ENCODE measurements at regions not wholly inside any gene's neighbourhood (a gene's known extent, or its start where the extent isn't known, plus 50 kb on each side); places are given as distances from the start of the nearest gene placed in this dataset.
A peak's percentile ranks its signal among the peaks of the same experiment; 100 is the strongest.

DNA sequence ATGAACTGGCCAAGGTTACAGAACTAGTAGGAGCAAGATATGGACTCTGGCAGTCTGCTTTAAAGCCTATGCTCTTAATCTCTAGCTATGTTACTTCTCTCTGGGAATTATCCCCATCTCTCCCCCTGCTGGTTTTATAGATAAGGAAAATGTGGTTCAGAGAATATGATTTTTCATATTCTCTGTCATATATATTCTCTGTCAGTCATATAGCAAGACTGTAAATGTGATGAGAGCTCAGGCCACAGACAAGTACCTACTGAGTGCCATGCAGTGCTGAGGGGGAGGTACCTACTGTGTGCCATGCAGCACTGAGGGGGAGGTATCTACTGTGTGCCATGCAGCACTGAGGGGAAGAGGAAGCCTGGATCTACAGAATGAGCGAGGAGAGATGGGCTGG, 220.3 kb upstream of the FGGY start:
- Histone ChIP-seq H3K27me3 (replicated peaks in 1 of 7) (no peaks in the 10 kb centered on the region), H3K4me1 (peaks cover 7 to 16% (median 13%) of the 10 kb centered on the region in 6 donors), H3K36me3 (no peaks in the 10 kb centered on the region), H3K27ac (no peak overlapping the region), H3K9me3 (no peaks in the 10 kb centered on the region), H3K4me3 (no peak overlapping the region)
- no peak for DNase-seq
- 76 to 91% (median 87%) methylated on average over 1 of the region's 1 CpG for WGBS, 5 donors
- TF ChIP-seq POLR2A (IDR thresholded peaks at IDR 0.05) (no peak), POLR2AphosphoS5 (IDR thresholded peaks at IDR 0.05) (no peak)
- TF ChIP-seq, protein P1, sequence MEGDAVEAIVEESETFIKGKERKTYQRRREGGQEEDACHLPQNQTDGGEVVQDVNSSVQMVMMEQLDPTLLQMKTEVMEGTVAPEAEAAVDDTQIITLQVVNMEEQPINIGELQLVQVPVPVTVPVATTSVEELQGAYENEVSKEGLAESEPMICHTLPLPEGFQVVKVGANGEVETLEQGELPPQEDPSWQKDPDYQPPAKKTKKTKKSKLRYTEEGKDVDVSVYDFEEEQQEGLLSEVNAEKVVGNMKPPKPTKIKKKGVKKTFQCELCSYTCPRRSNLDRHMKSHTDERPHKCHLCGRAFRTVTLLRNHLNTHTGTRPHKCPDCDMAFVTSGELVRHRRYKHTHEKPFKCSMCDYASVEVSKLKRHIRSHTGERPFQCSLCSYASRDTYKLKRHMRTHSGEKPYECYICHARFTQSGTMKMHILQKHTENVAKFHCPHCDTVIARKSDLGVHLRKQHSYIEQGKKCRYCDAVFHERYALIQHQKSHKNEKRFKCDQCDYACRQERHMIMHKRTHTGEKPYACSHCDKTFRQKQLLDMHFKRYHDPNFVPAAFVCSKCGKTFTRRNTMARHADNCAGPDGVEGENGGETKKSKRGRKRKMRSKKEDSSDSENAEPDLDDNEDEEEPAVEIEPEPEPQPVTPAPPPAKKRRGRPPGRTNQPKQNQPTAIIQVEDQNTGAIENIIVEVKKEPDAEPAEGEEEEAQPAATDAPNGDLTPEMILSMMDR (IDR thresholded peaks at IDR 0.05 in 8 of 11, conservative IDR thresholded peaks at IDR 0.05 in 3 of 11) = peak in 2 of 11 experiments; percentile 12 to 35
- intact Hi-C loops (cut with DNase I; ENCODE audit: low total_unique reads) = no loop called here

DNA sequence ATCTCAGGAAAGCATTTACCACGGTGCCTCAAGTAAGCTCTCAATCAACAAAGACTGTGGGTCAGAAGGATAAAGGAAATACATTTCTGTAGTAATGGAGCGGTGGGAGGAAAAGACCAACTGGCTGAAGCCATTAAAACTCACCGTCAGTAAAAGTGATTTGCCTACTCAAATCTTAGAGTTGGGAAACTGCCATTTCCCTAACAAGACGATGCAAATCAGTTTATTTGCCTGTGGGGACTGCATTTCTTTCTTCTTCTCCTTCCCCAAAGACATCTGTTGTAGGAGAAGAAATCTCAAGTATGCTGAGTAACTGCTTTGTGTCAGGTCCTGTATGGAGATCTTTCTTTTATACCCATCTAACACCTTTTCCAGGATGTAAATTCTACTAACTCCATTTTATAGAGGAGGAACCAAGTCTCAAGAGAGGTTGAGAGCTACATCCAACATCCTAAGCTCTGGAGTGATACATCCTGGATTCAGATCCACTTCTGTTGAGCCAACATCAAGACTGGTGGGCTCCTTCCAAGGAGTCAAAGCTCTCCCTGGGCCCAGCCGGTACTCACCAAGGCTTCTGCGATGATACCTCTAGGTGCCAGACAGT, 219.3 kb upstream of the FGGY start:
- H3K9me3 ChIP-seq = no peaks in the 10 kb centered on the region
- H3K36me3 ChIP-seq = no peaks in the 10 kb centered on the region
- TF ChIP-seq, protein P1 (IDR thresholded peaks at IDR 0.05 in 8 of 11, conservative IDR thresholded peaks at IDR 0.05 in 3 of 11) = no peak
- TF ChIP-seq POLR2A (IDR thresholded peaks at IDR 0.05) = no peak
- TF ChIP-seq POLR2AphosphoS5 (IDR thresholded peaks at IDR 0.05) = no peak
- peaks cover 0 to 6% (median 4%) of the 10 kb centered on the region in 6 donors for H3K4me1 ChIP-seq
- H3K27ac ChIP-seq = no peak overlapping the region
- WGBS, 5 donors = 73 to 85% (median 78%) methylated on average over 6 of the region's 6 CpGs
- intact Hi-C loops (cut with DNase I; ENCODE audit: low total_unique reads) = no loop called here
- no peaks in the 10 kb centered on the region for H3K27me3 ChIP-seq (replicated peaks in 1 of 7)
- DNase-seq = no peak
- no peak overlapping the region for H3K4me3 ChIP-seq

DNA sequence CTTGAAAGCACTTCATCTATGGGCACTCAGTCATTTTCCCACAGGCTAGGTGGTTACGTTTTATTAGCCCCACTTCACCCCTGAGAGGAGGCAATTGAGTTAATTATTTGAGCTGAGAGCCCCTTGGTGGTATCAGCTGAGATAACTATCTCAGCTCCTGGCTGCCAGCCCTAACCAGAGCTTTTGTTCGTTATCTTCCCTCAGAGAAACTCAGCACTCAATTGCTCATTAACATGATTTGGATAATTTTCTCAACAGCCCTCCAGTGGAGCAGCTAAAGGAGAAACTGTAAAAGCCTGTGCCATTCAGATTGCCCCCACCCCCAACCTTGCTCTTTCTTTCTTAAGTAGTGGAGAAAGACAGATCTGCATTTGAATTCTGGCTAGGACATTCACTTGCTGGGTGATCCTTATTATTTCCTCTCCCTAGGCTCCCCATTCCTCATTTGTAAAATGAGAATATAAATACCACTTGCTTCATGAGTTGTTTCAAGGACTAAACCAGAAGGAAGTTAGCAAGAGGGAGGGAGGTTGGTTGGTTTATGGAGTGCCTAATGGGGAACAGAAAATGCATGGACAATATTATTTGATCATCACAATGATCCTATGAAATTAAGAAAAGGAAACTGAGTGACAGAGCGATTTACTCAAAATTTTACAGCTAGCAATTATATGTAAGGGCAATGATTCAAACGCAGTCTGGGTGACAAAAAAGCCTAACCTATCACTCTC, 218.7 kb upstream of the FGGY start:
- Histone ChIP-seq H3K36me3 (no peaks in the 10 kb centered on the region), H3K4me1 (no peaks in the 10 kb centered on the region), H3K27me3 (replicated peaks in 1 of 7) (no peaks in the 10 kb centered on the region), H3K9me3 (no peaks in the 10 kb centered on the region), H3K4me3 (no peak overlapping the region), H3K27ac (no peak overlapping the region)
- TF ChIP-seq, protein P1 (IDR thresholded peaks at IDR 0.05 in 8 of 11, conservative IDR thresholded peaks at IDR 0.05 in 3 of 11) = no peak
- TF ChIP-seq POLR2AphosphoS5 (IDR thresholded peaks at IDR 0.05) = no peak
- TF ChIP-seq POLR2A (IDR thresholded peaks at IDR 0.05) = no peak
- 36 to 80% (median 65%) methylated on average over 4 of the region's 4 CpGs for WGBS, 5 donors
- intact Hi-C loops (cut with DNase I; ENCODE audit: low total_unique reads) = no loop called here
- DNase-seq = no peak

DNA sequence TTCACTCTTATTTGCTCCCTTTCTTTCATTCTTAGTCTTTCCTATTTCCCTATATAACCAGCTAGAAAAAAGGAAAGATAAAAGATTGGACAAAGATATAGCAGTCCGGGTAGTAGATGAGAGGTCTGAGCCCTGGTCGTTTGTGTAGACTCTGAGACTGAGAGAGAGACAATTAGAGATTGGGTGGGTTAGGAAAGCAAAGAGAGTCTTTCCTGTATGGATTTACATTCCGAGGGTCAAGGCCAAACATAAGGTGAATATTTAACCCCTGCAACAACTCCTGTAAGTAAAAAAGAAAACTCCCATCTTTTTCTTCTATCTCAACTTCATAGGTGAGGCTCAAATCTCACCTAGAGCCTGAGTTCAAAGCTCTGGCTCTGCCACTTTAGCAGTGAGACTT, 218.0 kb upstream of the FGGY start:
- H3K27me3 ChIP-seq (replicated peaks in 1 of 7) = no peaks in the 10 kb centered on the region
- H3K27ac ChIP-seq = no peak overlapping the region
- H3K36me3 ChIP-seq = no peaks in the 10 kb centered on the region
- no peak overlapping the region for H3K4me3 ChIP-seq
- peaks cover 0 to 6% (median 3%) of the 10 kb centered on the region in 6 donors for H3K4me1 ChIP-seq
- intact Hi-C loops (cut with DNase I; ENCODE audit: low total_unique reads) = no loop called here
- TF ChIP-seq, protein P1 (IDR thresholded peaks at IDR 0.05 in 8 of 11, conservative IDR thresholded peaks at IDR 0.05 in 3 of 11) = no peak
- no peak for TF ChIP-seq POLR2AphosphoS5 (IDR thresholded peaks at IDR 0.05)
- no peak for TF ChIP-seq POLR2A (IDR thresholded peaks at IDR 0.05)
- DNase-seq = no peak
- no peaks in the 10 kb centered on the region for H3K9me3 ChIP-seq
- WGBS, 5 donors = 73 to 84% (median 77%) methylated on average over 3 of the region's 3 CpGs

Measured in spleen (tissue), 11 donors.